ENCODE measurements at regions not wholly inside any gene's neighbourhood (a gene's known extent, or its start where the extent isn't known, plus 50 kb on each side); places are given as distances from the start of the nearest gene placed in this dataset.

DNA sequence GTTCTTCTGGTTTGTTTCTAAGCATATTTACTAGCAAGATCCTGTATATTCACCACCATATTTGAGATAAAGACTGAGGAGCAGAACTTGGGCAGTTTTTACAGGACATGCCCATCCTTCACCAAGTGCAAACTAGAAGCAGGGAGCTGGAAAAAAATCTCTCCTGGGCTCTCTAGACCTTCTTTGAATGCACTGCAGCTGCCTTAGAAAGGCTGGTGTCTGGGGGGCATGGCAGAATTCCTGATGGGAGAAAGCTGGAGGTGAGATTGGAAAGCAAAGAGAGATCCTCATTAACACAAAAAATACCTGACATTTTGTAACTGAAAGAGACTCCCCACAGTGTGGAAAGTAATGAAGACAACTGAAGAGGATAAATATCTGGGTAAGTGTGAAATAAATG, 1612.1 kb downstream of the OLFM4 start:
- TF ChIP-seq, protein P1, sequence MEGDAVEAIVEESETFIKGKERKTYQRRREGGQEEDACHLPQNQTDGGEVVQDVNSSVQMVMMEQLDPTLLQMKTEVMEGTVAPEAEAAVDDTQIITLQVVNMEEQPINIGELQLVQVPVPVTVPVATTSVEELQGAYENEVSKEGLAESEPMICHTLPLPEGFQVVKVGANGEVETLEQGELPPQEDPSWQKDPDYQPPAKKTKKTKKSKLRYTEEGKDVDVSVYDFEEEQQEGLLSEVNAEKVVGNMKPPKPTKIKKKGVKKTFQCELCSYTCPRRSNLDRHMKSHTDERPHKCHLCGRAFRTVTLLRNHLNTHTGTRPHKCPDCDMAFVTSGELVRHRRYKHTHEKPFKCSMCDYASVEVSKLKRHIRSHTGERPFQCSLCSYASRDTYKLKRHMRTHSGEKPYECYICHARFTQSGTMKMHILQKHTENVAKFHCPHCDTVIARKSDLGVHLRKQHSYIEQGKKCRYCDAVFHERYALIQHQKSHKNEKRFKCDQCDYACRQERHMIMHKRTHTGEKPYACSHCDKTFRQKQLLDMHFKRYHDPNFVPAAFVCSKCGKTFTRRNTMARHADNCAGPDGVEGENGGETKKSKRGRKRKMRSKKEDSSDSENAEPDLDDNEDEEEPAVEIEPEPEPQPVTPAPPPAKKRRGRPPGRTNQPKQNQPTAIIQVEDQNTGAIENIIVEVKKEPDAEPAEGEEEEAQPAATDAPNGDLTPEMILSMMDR (IDR thresholded peaks at IDR 0.05): no peak
- no peak for TF ChIP-seq POLR2A (IDR thresholded peaks at IDR 0.05)
